Suprapubic skin (tissue), 3 donors: ENCODE measurements at regions not wholly inside any gene's neighbourhood (a gene's known extent, or its start where the extent isn't known, plus 50 kb on each side); places are given as distances from the start of the nearest gene placed in this dataset.
"Not testable (repeated sequence)": the region's sequence is repeated elsewhere in the genome, so short reads cannot be mapped to it uniquely, and the experiment has no call there.

ENCODE experiments used
- POLR2A ChIP-seq, 2 donors: fragments of 450-650 bp; IDR thresholded peaks; one replicate each; pipeline ENCODE4 v1.6.1; 2017; ENCODE audit warnings: antibody characterized with exemption in 2 of 2, mild to moderate bottlenecking in 2 of 2, moderate library complexity in 2 of 2
- TF ChIP-seq, protein P1 (sequence below), 2 donors: fragments of 200-600 bp in 1 of 2; fragments of 450-650 bp in 1 of 2; sonication (generic) in 1 of 2; IDR thresholded peaks; one replicate each; pipeline ENCODE4 v1.5.1; 2016 to 2019; ENCODE audit warnings: antibody characterized with exemption in 2 of 2, mild to moderate bottlenecking in 1 of 2, moderate library complexity in 1 of 2

DNA sequence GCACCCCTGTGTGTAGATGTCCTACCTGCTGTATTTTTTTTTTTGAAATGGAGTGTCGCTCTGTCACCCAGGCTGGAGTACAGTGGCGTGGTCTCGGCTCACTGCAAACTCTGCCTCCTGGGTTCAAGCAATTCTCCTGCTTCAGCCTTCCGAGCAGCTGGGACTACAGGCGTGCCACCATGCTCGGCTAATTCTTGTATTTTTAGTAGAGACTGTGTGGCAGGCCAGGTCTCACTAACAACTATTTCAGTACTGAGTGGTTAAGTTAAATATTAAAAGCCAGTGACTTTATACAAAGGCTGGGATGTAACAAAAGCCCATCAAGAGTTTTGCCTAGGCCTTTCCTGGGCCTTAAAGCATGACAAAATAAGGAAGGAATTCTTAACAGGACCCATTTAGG is 255.3 kb upstream of the C2CD4B start:
- TF ChIP-seq, protein P1, sequence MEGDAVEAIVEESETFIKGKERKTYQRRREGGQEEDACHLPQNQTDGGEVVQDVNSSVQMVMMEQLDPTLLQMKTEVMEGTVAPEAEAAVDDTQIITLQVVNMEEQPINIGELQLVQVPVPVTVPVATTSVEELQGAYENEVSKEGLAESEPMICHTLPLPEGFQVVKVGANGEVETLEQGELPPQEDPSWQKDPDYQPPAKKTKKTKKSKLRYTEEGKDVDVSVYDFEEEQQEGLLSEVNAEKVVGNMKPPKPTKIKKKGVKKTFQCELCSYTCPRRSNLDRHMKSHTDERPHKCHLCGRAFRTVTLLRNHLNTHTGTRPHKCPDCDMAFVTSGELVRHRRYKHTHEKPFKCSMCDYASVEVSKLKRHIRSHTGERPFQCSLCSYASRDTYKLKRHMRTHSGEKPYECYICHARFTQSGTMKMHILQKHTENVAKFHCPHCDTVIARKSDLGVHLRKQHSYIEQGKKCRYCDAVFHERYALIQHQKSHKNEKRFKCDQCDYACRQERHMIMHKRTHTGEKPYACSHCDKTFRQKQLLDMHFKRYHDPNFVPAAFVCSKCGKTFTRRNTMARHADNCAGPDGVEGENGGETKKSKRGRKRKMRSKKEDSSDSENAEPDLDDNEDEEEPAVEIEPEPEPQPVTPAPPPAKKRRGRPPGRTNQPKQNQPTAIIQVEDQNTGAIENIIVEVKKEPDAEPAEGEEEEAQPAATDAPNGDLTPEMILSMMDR (IDR thresholded peaks at IDR 0.05), result not testable (repeated sequence)
- not testable (repeated sequence) for TF ChIP-seq POLR2A (IDR thresholded peaks at IDR 0.05)
